Esophagus squamous epithelium (tissue), 5 donors: ENCODE measurements at regions not wholly inside any gene's neighbourhood (a gene's known extent, or its start where the extent isn't known, plus 50 kb on each side); places are given as distances from the start of the nearest gene placed in this dataset.

ENCODE experiments used
- DNase-seq: peaks from one replicate; lab custom pipeline; 2025; lab: John Stamatoyannopoulos, UW
- H3K27ac ChIP-seq, 4 donors: fragments of 200-600 bp; sonication (generic); one replicate each; pipeline ENCODE4 v1.5.1; 2016 to 2019; ENCODE audit warnings: mild to moderate bottlenecking in 1 of 4
- H3K27me3 ChIP-seq, 4 donors: fragments of 200-600 bp; sonication (generic); 1 replicate in 3 of 4; 2 replicates in 1 of 4; pipeline versions ENCODE4 v1.5.1 to v1.6.0; 2017 to 2021; ENCODE audit warnings: antibody characterized with exemption in 1 of 4
- H3K36me3 ChIP-seq, 3 donors: fragments of 200-600 bp; sonication (generic); one replicate each; pipeline ENCODE4 v1.5.1; 2016 to 2019
- H3K4me1 ChIP-seq, 3 donors: fragments of 200-600 bp; sonication (generic); one replicate each; pipeline ENCODE4 v1.5.1; 2017 to 2019
- H3K4me3 ChIP-seq, 4 donors: fragments of 200-600 bp; sonication (generic); 1 replicate in 3 of 4; 2 replicates in 1 of 4; pipeline ENCODE4 v1.5.1; 2016 to 2019; ENCODE audit warnings: mild to moderate bottlenecking in 2 of 4, moderate library complexity in 1 of 4
- H3K9me3 ChIP-seq, 3 donors: fragments of 200-600 bp; sonication (generic); one replicate each; pipeline ENCODE4 v1.5.1; 2016 to 2019
- CTCF ChIP-seq, 6 experiments: fragments of 450-650 bp in 4 of 6; fragments of 200-600 bp in 2 of 6; sonication (generic) in 2 of 6; IDR thresholded peaks; one replicate each; pipeline ENCODE4 v1.5.1; 2016 to 2019; ENCODE audit warnings: antibody characterized with exemption in 6 of 6, mild to moderate bottlenecking in 4 of 6, moderate library complexity in 4 of 6
- POLR2A ChIP-seq, 4 donors: fragments of 450-650 bp; IDR thresholded peaks; one replicate each; pipeline ENCODE4 v1.6.1; 2017; ENCODE audit warnings: antibody characterized with exemption in 4 of 4, mild to moderate bottlenecking in 4 of 4, moderate library complexity in 3 of 4
- WGBS, 2 donors: methylation state at CpG; one replicate each; pipeline ENCODE4 v1.1.5; 2018; 5-methylcytosine and 5-hydroxymethylcytosine counted together
- intact Hi-C: fragments of 100-400 bp; cut with DNase I; formaldehyde crosslinking; loops from one replicate; pipeline ENCODE4 v1.15.0; 2022
- donor health status: DM: yes; HTN: yes; CAD: no.

DNA sequence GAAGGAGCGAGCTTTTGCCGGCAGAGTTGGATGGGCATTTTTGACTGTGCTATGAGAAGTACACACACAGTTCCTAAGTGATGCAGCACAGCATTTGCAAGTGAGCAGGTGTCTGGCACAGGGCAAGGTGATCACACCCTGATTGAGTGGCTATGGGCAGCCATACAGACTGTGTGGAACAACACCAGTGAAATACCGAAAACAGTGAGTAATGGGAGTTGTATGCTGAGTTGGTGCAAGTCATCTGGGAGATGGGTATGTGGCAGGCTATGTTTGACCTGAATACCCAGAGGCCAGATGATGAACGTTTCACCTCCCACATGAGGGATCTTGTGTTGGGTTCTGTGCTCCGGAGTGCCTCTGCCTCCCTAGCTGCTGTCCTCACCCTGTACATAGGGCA is 53.5 kb upstream of the TIPARP start:
- no peaks in the 10 kb centered on the region for H3K9me3 ChIP-seq
- no peak overlapping the region for H3K4me3 ChIP-seq
- intact Hi-C loops, result no loop called here
- TF ChIP-seq POLR2A (IDR thresholded peaks at IDR 0.05) (no peak), CTCF (IDR thresholded peaks at IDR 0.05) (no peak)
- no peak overlapping the region for H3K27ac ChIP-seq
- DNase-seq, result no peak
- no peaks in the 10 kb centered on the region for H3K36me3 ChIP-seq
- no peaks in the 10 kb centered on the region for H3K4me1 ChIP-seq
- H3K27me3 ChIP-seq, result no peaks in the 10 kb centered on the region
- WGBS, 2 donors, result 74 to 82% methylated on average over 5 of the region's 5 CpGs

DNA sequence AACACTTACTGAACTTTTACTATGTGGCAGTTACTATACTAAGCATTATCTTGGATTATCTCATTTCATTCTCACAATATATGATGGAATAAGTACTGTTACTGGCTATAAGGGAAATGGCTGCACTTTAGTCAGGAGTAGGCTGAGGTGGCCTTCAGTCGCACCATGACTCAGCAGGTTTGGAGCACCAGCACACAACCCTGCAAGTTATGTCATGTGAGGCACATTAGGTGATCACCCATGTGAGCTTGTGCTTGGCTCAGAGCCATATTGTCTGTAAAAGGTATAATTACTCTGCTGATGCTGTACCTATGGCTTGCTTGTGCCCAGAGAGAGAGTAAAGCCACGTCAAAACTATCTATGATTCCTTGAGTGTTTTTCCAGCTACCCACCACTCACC is 54.1 kb upstream of the TIPARP start:
- TF ChIP-seq CTCF (IDR thresholded peaks at IDR 0.05) (no peak), POLR2A (IDR thresholded peaks at IDR 0.05) (no peak)
- DNase-seq, result no peak
- intact Hi-C loops, result no loop called here
- no peak overlapping the region for H3K27ac ChIP-seq
- no peaks in the 10 kb centered on the region for H3K9me3 ChIP-seq
- no peaks in the 10 kb centered on the region for H3K27me3 ChIP-seq
- H3K4me1 ChIP-seq, result no peaks in the 10 kb centered on the region
- H3K4me3 ChIP-seq, result no peak overlapping the region
- 39 to 56% methylated on average over 2 of the region's 2 CpGs for WGBS, 2 donors
- H3K36me3 ChIP-seq, result no peaks in the 10 kb centered on the region

DNA sequence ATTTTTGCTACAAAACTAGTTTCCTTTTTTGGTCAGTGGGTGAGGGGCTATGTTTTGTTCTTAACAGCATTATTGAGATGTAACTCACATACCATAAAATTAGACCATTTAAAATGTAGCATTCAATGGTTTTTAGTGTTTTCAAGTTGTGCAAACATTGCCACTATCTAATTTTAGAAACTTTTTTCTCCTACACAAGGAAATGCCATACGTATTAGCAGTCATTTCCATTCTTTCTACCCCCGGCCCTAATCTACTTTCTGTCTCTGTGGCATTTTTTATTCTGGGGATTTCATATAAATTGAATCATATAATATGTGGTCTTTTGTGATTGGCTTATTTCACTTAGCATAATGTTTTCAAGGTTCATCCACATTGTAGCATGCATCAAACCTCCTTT is 55.0 kb upstream of the TIPARP start:
- no peaks in the 10 kb centered on the region for H3K36me3 ChIP-seq
- no peaks in the 10 kb centered on the region for H3K9me3 ChIP-seq
- no peak for DNase-seq
- H3K4me3 ChIP-seq, result no peak overlapping the region
- intact Hi-C loops, result no loop called here
- 68 to 74% methylated on average over 2 of the region's 2 CpGs for WGBS, 2 donors
- TF ChIP-seq POLR2A (IDR thresholded peaks at IDR 0.05), result no peak
- no peak for TF ChIP-seq CTCF (IDR thresholded peaks at IDR 0.05)
- no peaks in the 10 kb centered on the region for H3K4me1 ChIP-seq
- H3K27ac ChIP-seq, result no peak overlapping the region
- no peaks in the 10 kb centered on the region for H3K27me3 ChIP-seq

DNA sequence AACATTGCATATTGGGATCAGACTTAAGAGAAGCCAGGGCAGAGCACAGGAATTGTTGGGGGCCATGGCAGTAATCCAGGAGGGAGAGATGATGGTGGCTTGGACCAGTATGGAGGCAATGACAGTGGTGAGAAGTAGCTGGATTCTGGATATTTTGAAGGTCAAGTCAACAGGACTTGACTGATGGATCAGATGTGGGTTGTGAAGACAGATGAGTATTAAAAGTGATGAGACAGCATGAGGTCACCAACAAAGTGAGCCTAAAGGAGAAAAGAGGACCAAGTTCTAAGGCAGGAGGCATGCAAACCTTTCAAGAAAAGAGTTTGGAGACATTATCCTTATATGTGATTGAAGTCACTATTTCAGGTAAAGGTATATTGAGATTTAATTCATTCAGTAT is 56.6 kb upstream of the TIPARP start:
- Histone ChIP-seq H3K4me1 (no peaks in the 10 kb centered on the region), H3K9me3 (no peaks in the 10 kb centered on the region), H3K27me3 (no peaks in the 10 kb centered on the region), H3K27ac (no peak overlapping the region), H3K36me3 (no peaks in the 10 kb centered on the region), H3K4me3 (no peak overlapping the region)
- TF ChIP-seq POLR2A (IDR thresholded peaks at IDR 0.05) (no peak), CTCF (IDR thresholded peaks at IDR 0.05) (no peak)
- DNase-seq, result no peak
- intact Hi-C loops, result no loop called here

DNA sequence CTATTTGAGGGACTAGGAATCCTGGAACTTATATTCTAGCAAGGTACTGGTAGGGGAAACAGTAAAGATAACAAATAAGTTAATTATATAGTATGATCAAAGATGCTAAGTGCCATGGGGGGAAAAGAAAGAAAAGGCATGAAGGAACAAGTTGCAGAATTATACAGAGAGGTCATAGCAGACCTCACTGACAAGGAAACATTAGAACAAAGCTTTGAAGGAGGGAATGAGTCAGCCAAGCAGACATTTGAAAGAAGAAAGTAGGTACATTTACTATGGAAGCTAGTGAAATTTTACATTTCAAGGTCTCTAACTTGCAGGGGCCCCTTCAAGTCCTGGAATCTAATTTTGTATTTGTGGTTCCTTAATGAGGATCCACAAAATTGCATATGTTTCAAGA is 57.2 kb upstream of the TIPARP start:
- Histone ChIP-seq H3K4me1 (no peaks in the 10 kb centered on the region), H3K4me3 (no peak overlapping the region), H3K9me3 (no peaks in the 10 kb centered on the region), H3K36me3 (no peaks in the 10 kb centered on the region), H3K27ac (no peak overlapping the region), H3K27me3 (no peaks in the 10 kb centered on the region)
- intact Hi-C loops, result no loop called here
- DNase-seq, result no peak
- TF ChIP-seq CTCF (IDR thresholded peaks at IDR 0.05), result no peak
- TF ChIP-seq POLR2A (IDR thresholded peaks at IDR 0.05), result no peak
